ENCODE measurements at regions not wholly inside any gene's neighbourhood (a gene's known extent, or its start where the extent isn't known, plus 50 kb on each side); places are given as distances from the start of the nearest gene placed in this dataset.

GRCh38 chr14:98822917-98823316 is 449.1 kb downstream of the BCL11B start:
- no peak for TF ChIP-seq CTCF (IDR thresholded peaks at IDR 0.05; ENCODE audit: insufficient read depth, low read length, missing control alignments)
- CTCF ChIA-PET: no interaction called here
- POLR2A ChIA-PET: no interaction called here

GRCh38 chr14:98826618-98827017 is 445.4 kb downstream of the BCL11B start:
- no peak overlapping the region for H3K4me3 ChIP-seq (ENCODE audit: low read depth, low read length)
- ChIA-PET POLR2A (no interaction called here), CTCF (no interaction called here)
- no peak for TF ChIP-seq CTCF (IDR thresholded peaks at IDR 0.05; ENCODE audit: insufficient read depth, low read length, missing control alignments)
- no peak for DNase-seq (ENCODE audit: low read depth, low spot score)

More at GRCh38 chr14:98822917-98823316, 449.1 kb downstream of the BCL11B start:
- no peak overlapping the region for H3K4me3 ChIP-seq (ENCODE audit: low read depth, low read length)
- no peak for DNase-seq (ENCODE audit: low read depth, low spot score)

GRCh38 chr14:98834119-98834518 is 437.9 kb downstream of the BCL11B start:
- no peak for DNase-seq (ENCODE audit: low read depth, low spot score)
- ChIA-PET CTCF (no interaction called here), POLR2A (no interaction called here)
- H3K4me3 ChIP-seq (ENCODE audit: low read depth, low read length): no peak overlapping the region
- no peak for TF ChIP-seq CTCF (IDR thresholded peaks at IDR 0.05; ENCODE audit: insufficient read depth, low read length, missing control alignments)

- no peak overlapping the region for H3K4me3 ChIP-seq (ENCODE audit: low read depth, low read length)
- TF ChIP-seq CTCF (IDR thresholded peaks at IDR 0.05; ENCODE audit: insufficient read depth, low read length, missing control alignments): no peak
- CTCF ChIA-PET: no interaction called here
- no peak for DNase-seq (ENCODE audit: low read depth, low spot score)
- POLR2A ChIA-PET: no interaction called here
Measured at GRCh38 chr14:98835051-98835824, 436.8 kb downstream of the BCL11B start.

GRCh38 chr14:98835825-98836100 is 436.2 kb downstream of the BCL11B start:
- ChIA-PET CTCF (no interaction called here), POLR2A (no interaction called here)
- no peak for TF ChIP-seq CTCF (IDR thresholded peaks at IDR 0.05; ENCODE audit: insufficient read depth, low read length, missing control alignments)
- H3K4me3 ChIP-seq (ENCODE audit: low read depth, low read length): no peak overlapping the region
- DNase-seq (ENCODE audit: low read depth, low spot score): no peak

GRCh38 chr14:98840091-98840490 is 431.9 kb downstream of the BCL11B start:
- no peak for DNase-seq (ENCODE audit: low read depth, low spot score)
- ChIA-PET POLR2A (no interaction called here), CTCF (no interaction called here)
- H3K4me3 ChIP-seq (ENCODE audit: low read depth, low read length): no peak overlapping the region
- no peak for TF ChIP-seq CTCF (IDR thresholded peaks at IDR 0.05; ENCODE audit: insufficient read depth, low read length, missing control alignments)

Measured in AG04449 (cell line).